WERI-Rb-1 (cell line): ENCODE measurements at regions not wholly inside any gene's neighbourhood (a gene's known extent, or its start where the extent isn't known, plus 50 kb on each side); places are given as distances from the start of the nearest gene placed in this dataset.

Experiments used
- DNase-seq: peaks from one replicate; pipeline ENCODE4 v3.0.0-alpha.2; 2020
- H3K27ac ChIP-seq: fragments of 250-450 bp; sonication (Bioruptor Pico); 2 replicates; pipeline ENCODE4 v1.5.1; 2020; ENCODE audit warnings: mild to moderate bottlenecking, moderate library complexity
- H3K27me3 ChIP-seq: fragments of 250-450 bp; sonication (Bioruptor Pico); 2 replicates; pipeline ENCODE4 v1.5.1; 2021; ENCODE audit warnings: mild to moderate bottlenecking, low read depth, moderate library complexity; ENCODE audit not compliant: insufficient read depth, severe bottlenecking
- H3K36me3 ChIP-seq: fragments of 250-450 bp; sonication (Bioruptor Pico); 2 replicates; pipeline ENCODE4 v1.5.1; 2020; ENCODE audit warnings: mild to moderate bottlenecking, moderate library complexity
- H3K4me3 ChIP-seq: 2 replicates; pipeline ENCODE4 v1.5.1; 2011; ENCODE audit warnings: low read depth, mild to moderate bottlenecking, control low read depth, low read length
- H3K9me3 ChIP-seq: fragments of 250-450 bp; sonication (Bioruptor Pico); 2 replicates; pipeline ENCODE4 v1.5.1; 2021; ENCODE audit warnings: mild to moderate bottlenecking, moderate library complexity; ENCODE audit not compliant: severe bottlenecking
- CTCF ChIP-seq: IDR thresholded peaks from 2 replicates; pipeline ENCODE4 v1.5.1; 2011; ENCODE audit warnings: low read depth, mild to moderate bottlenecking, control low read depth, inconsistent platforms, low read length

- no peak for TF ChIP-seq CTCF
- no peaks in the 10 kb centered on the region for H3K27me3 ChIP-seq
- peak; percentile 78 for DNase-seq
- no peaks in the 10 kb centered on the region for H3K9me3 ChIP-seq
- no peaks in the 10 kb centered on the region for H3K36me3 ChIP-seq
- H3K27ac ChIP-seq = peak overlapping the region; percentile 57
- peak overlapping the region; percentile 53 for H3K4me3 ChIP-seq
These were observed 66.5 kb upstream of the PIM1 start for GRCh38 chr6:37103169-37104039.

GRCh38 chr6:37104824-37105147 is 65.2 kb upstream of the PIM1 start:
- TF ChIP-seq CTCF = no peak
- Histone ChIP-seq H3K36me3 (no peaks in the 10 kb centered on the region), H3K27ac (no peak overlapping the region), H3K9me3 (no peaks in the 10 kb centered on the region), H3K27me3 (no peaks in the 10 kb centered on the region), H3K4me3 (no peak overlapping the region)
- DNase-seq = no peak

GRCh38 chr6:37105148-37106050 is 64.6 kb upstream of the PIM1 start:
- Histone ChIP-seq H3K36me3 (no peaks in the 10 kb centered on the region), H3K4me3 (no peak overlapping the region), H3K27ac (no peak overlapping the region), H3K9me3 (no peaks in the 10 kb centered on the region), H3K27me3 (no peaks in the 10 kb centered on the region)
- TF ChIP-seq CTCF = no peak
- DNase-seq = no peak

- Histone ChIP-seq H3K9me3 (no peaks in the 10 kb centered on the region), H3K27ac (no peak overlapping the region), H3K36me3 (no peaks in the 10 kb centered on the region), H3K27me3 (no peaks in the 10 kb centered on the region), H3K4me3 (no peak overlapping the region)
- TF ChIP-seq CTCF = no peak
- no peak for DNase-seq
These were observed 63.9 kb upstream of the PIM1 start for GRCh38 chr6:37106051-37106363.

- no peak for DNase-seq
- Histone ChIP-seq H3K27me3 (no peaks in the 10 kb centered on the region), H3K36me3 (no peaks in the 10 kb centered on the region), H3K4me3 (no peak overlapping the region), H3K27ac (no peak overlapping the region), H3K9me3 (no peaks in the 10 kb centered on the region)
- TF ChIP-seq CTCF = no peak
These were observed 63.4 kb upstream of the PIM1 start for GRCh38 chr6:37106554-37106953.
